Putamen (tissue), 1 donor: ENCODE measurements at regions not wholly inside any gene's neighbourhood (a gene's known extent, or its start where the extent isn't known, plus 50 kb on each side); places are given as distances from the start of the nearest gene placed in this dataset.

Experiments used
- DNase-seq: peaks from one replicate; pipeline ENCODE4 v3.0.0-alpha.2; 2016; ENCODE audit warnings: low spot score

DNA sequence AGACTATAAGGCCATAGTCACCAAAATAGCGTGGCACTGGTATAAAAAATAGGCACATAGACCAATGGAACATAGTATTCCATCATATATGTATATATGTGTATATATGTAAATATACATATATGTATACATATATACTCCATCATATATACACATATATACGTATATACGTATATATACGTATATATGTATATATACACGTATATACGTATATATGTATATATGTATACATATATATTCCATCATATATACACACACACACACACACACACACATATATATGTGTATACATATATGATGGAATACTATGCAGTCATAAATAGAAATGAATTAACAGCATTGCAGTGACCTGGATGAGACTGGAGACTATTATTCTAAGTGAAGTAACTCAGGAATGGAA, 204.6 kb downstream of the LTN1 start:
- no peak for DNase-seq

DNA sequence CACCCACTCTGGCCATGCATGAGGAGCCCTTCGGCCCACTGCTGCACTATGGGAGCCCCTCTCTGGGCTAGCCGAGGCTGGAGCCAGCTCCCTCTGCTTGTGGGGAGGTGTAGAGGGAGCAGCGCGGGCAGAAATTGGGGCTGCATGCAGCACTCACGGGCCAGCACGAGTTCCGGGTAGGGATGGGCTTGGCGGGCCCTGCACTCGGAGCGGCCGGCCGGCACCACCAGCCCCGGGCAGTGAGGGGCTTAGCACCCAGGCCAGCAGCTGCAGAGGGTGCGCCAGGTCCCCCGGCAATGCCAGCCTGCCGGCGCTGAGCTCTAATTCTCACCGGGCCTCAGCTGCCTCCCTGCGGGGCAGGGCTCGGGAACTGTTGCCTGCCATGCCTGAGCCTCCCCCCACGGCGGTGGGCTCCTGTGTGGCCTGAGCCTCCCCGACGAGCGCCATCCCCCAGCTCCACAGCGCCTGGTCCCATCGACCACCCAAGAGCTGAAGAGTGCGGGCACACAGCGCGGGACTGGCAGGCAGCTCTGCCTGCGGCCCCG, 209.0 kb downstream of the LTN1 start:
- DNase-seq, result no peak

DNA sequence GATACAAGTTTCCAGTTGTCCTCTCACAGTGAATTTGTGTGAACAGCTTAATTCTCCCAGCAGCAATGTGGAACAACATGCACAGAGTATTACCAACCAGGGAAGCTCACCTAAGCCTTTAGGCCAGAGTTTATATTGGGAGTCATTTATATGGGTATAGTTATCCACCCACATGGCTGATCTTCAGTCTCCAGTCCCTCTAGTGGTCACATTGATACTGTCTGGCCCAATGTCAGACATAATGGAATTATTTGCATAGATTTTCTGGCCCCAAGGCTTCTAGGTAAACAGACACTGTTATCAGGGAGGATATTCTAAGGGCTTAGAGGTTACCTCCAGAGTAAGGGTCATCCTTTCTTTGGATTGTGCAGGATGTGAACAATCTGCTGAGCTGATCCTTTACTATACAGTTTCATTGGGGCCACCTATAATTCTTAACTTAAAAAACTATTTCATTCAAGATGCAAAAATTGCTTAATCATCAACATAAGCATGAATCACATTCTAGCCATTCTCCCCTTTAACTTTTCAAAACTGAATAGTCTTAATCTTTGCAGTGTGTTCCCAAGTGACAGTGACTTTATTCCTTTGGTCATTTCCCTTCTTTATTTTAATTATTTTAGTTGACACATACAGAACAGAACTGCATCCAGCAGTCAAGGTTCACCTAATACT, 210.9 kb downstream of the LTN1 start:
- DNase-seq, result no peak

DNA sequence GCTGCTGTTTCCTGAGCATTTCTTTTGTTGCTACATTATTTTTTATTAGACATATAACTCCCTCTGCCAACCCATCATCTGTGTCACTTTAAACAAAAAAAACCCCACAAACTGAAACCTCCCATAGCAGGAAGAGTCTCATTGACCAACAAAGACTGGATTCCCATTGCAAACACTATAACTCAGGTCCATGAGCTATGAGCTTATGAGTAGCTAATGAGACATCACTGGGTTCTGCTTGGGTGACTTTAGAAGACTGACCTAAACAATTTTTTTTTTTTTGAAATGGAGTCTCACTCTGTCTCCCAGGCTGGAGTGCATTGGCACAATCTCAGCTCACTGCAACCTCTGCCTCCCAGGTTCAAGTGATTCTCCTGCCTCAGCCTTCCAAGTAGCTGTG, 212.8 kb downstream of the LTN1 start:
- no peak for DNase-seq

GRCh38 chr21:28776251-28776650, 216.4 kb downstream of the LTN1 start:
- DNase-seq, result no peak

- no peak for DNase-seq
These were observed 217.6 kb downstream of the LTN1 start for GRCh38 chr21:28775071-28775470.

DNA sequence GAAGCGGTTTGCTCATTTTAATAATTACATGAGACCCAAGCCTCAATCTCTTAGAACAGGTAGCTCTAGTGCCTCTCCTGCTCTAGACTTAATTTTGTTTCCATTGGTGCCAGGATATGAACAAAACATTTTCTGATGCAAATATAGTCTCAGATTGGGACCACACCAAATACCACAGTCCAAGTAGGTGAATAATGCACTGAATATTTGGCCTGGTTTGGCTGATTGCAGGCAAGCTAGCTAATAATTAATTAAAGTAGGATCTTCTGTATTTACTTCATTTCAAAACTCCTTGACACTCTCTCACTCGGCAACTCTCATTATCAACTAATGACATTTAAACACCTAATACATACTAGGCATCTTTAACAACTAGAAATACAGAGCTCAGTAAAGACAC, 219.6 kb downstream of the LTN1 start:
- no peak for DNase-seq

- DNase-seq, result no peak
These were observed 220.7 kb downstream of the LTN1 start for GRCh38 chr21:28771790-28772501.

- DNase-seq, result no peak
These were observed 221.6 kb downstream of the LTN1 start for GRCh38 chr21:28770867-28771661.

DNA sequence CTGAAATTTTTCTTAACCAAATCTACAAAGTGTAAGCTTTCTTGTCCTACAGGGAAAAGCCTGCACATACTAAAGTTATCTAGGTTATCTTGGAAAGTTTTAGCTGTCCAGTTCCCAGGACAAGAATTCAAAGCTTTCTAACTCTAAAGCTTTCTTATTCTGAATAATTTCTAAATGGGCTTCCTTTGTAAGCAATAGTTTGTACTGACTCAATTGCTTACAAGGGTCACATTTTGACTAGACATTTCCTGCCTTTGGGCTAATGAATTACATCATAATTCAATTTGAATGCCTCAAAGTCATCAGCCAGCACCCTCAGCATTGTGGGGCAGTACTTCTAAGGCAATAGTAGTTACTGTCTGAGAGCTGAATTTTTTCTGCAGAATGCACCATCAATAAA, 223.0 kb downstream of the LTN1 start:
- no peak for DNase-seq

GRCh38 chr21:28768753-28769152, 223.9 kb downstream of the LTN1 start:
- no peak for DNase-seq

DNA sequence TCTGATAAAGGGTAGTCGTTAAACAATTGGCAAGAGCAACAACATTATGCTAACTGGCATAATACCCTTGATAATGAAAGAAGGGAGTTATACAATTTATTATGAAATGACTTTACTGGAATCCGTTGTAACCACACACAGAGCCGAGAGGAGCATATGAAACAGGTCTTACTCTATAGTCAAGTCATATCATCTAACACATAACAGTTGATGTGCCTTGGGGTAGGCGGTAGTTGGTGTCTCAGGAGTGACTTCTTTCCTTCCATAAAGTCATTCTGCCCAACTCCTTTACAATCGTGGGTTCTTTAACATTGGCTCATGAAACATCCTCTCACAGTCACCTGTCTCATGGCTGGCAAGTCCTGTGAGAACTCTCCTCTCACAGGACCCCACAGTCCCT, 225.2 kb downstream of the LTN1 start:
- no peak for DNase-seq

DNA sequence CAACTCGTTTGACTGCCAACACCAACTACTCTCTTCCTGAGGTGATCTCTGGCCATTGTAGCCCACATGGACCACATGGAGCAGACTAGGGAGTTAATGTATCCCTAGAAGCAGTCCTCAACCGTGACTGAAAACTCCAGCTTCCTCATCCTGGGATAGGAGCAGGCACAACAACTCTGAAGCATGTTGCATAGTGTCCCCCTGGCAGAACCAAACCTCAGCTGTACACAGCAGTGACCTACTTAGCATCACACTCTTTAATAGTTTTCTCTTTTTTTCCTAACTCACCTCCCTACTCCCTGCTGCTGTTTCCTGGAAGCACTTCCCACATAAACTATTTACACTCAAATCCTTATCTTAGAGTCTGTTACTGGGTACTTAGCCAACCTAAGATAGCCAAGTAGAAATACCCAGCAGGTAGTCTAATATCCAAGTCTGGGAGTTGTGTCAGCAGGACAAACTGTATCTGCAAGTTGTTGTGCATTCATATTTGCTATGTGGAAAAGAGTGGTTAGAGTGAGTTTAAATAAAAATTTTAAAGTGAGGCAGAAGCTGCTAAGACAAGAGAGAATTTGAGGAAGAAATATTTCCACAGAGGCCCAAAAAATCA, 228.8 kb downstream of the LTN1 start:
- no peak for DNase-seq

DNA sequence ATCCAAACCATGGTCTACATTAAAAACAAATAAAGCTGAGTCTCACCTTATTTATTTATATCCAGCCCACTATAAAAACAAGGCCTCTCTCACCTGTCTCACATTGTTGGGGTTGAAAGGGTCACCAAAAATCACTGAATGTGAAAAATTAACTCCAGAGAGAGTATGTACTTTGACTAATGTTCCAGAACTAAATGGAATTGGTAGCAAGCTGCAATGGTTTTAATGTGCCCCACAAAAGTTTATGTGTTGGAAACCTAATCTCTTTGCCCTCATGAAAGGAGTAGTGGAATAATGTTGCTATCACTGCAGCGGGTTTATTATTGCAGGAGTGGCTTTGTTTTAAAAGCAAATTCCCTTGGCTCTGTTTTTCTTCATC, 230.3 kb downstream of the LTN1 start:
- DNase-seq, result no peak

GRCh38 chr21:28761674-28762356, 230.9 kb downstream of the LTN1 start:
- no peak for DNase-seq

DNA sequence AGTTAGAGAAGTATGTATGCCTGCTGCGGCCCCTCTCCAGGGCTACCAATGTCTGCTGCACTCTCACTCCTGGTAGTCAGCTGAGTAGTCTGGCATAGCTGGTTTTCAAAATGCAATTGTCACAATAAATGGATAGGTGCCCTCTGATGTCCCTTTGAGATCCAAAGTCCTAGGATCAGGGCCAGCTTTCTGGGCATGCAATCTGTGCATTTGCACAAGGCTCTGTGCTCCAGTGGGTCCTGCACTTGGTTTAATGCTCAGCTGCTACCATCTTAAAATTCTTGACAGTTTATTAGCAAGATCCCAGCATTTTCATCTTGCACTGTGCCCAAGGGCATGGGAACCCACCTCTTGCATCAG, 233.8 kb downstream of the LTN1 start:
- DNase-seq, result no peak

DNA sequence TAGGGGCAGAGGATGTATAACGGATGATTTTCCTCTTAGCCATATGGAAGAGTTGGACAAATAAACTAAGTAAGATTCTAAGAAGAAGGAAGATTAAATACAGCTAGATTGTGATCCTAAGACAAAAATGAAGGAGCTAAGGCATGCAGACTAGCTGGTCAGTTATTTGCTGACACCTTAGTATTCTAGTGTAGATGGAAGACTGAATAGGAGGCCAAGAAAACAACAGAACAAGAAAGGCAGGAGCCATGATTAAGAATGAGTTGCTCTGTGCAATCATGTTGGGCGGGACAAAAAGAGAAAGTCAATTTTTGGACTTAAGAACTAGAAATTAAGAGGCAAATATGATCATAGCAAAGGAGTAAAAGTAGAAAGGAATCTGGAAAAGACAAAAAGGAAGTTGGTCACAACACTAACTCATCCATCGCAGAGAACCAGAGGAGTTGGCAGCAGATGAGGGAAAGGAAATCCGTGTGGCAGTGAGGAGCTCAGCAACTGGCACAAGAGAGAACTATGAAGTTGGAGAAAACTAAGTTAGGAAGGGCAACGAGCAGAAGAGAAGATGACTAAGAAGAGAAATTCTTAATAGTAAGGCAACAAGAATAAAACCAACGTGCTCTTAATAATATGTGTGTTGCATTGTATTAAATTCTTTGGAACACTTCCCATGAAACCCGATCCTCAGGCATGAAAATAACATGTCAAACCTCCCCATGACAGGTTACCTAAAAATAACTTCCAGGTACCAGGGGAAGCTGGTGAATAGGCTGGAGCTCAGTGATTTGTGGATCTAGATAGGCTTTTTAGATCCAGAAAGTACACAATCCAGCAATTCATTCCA, 234.4 kb downstream of the LTN1 start:
- DNase-seq, result no peak

GRCh38 chr21:28754862-28755261, 237.8 kb downstream of the LTN1 start:
- no peak for DNase-seq

GRCh38 chr21:28754127-28754611, 238.5 kb downstream of the LTN1 start:
- DNase-seq, result no peak

DNA sequence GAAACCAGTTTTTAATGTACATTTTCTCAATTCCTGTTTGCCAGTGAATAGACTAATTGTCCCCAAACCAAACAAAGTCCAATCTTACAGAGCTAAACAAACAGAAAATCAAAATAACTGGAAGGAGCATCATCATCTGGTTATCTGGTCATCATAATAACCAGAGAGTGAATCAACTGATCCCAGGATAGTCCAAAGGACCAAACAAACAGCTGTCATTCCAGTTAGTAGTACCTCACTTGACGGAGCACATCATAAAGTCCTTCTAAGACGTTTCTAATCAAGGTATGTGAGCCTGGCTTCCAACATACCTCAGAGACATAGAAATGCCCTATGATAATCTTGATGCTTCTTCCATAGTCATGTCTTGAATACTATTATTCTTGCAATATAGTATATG, 240.5 kb downstream of the LTN1 start:
- DNase-seq, result no peak

- no peak for DNase-seq
These were observed 241.5 kb downstream of the LTN1 start for GRCh38 chr21:28751176-28751575.
